22Rv1 (cell line): ENCODE measurements at regions not wholly inside any gene's neighbourhood (a gene's known extent, or its start where the extent isn't known, plus 50 kb on each side); places are given as distances from the start of the nearest gene placed in this dataset.

Source experiments
- CTCF ChIP-seq: fragments of 450-650 bp; IDR thresholded peaks from 2 replicates; pipeline ENCODE4 v1.5.1; 2017; ENCODE audit warnings: mild to moderate bottlenecking
- ZFX ChIP-seq: fragments of 450-650 bp; IDR thresholded peaks from 2 replicates; pipeline ENCODE4 v1.6.1; 2017; ENCODE audit warnings: antibody characterized with exemption, borderline replicate concordance

- TF ChIP-seq CTCF (no peak), ZFX (no peak)
Measured at GRCh38 chr6:81881660-81882059, 129.2 kb upstream of the TENT5A start.
